NCI-H446 treated with DMSO at 0.1 percent for 48 hours (cell line): ENCODE measurements at regions not wholly inside any gene's neighbourhood (a gene's known extent, or its start where the extent isn't known, plus 50 kb on each side); places are given as distances from the start of the nearest gene placed in this dataset.

ENCODE experiments used
- DNase-seq: peaks from one replicate; lab custom pipeline; 2025; lab: John Stamatoyannopoulos, UW

GRCh38 chr14:53613404-53614253 lies 343.0 kb downstream of the BMP4 start:
- peak; percentile 35 for DNase-seq

GRCh38 chr14:53610947-53611346 lies 345.7 kb downstream of the BMP4 start:
- no peak for DNase-seq

GRCh38 chr14:53609009-53609408 lies 347.6 kb downstream of the BMP4 start:
- DNase-seq: no peak

- no peak for DNase-seq
These were observed 348.3 kb downstream of the BMP4 start for GRCh38 chr14:53608369-53608768.

GRCh38 chr14:53606203-53606602 lies 350.4 kb downstream of the BMP4 start:
- DNase-seq: no peak

GRCh38 chr14:53605562-53605961 lies 351.1 kb downstream of the BMP4 start:
- DNase-seq: no peak

GRCh38 chr14:53603994-53604393 lies 352.6 kb downstream of the BMP4 start:
- DNase-seq: no peak

- no peak for DNase-seq
These were observed 355.2 kb downstream of the BMP4 start for GRCh38 chr14:53601409-53601808.

- DNase-seq: no peak
These were observed 357.2 kb downstream of the BMP4 start for GRCh38 chr14:53599221-53599945.

GRCh38 chr14:53596853-53597525 lies 359.6 kb downstream of the BMP4 start:
- peak; percentile 14 for DNase-seq

- no peak for DNase-seq
These were observed 364.8 kb downstream of the BMP4 start for GRCh38 chr14:53591816-53592215.

GRCh38 chr14:53581504-53581903 lies 375.1 kb downstream of the BMP4 start:
- DNase-seq: no peak

- no peak for DNase-seq
These were observed 384.8 kb downstream of the BMP4 start for GRCh38 chr14:53571641-53572328.

- DNase-seq: no peak
These were observed 385.9 kb downstream of the BMP4 start for GRCh38 chr14:53570411-53571387.

GRCh38 chr14:53569446-53569845 lies 387.2 kb downstream of the BMP4 start:
- DNase-seq: no peak

GRCh38 chr14:53567236-53567780 lies 389.3 kb downstream of the BMP4 start:
- no peak for DNase-seq

GRCh38 chr14:53564870-53565269 lies 391.8 kb downstream of the BMP4 start:
- no peak for DNase-seq

- no peak for DNase-seq
These were observed 393.0 kb downstream of the BMP4 start for GRCh38 chr14:53563628-53564027.

- DNase-seq: no peak
These were observed 400.1 kb upstream of the DDHD1 start for GRCh38 chr14:53553221-53553620.

GRCh38 chr14:53551862-53552261 lies 398.7 kb upstream of the DDHD1 start:
- DNase-seq: no peak

GRCh38 chr14:53550776-53551175 lies 397.7 kb upstream of the DDHD1 start:
- no peak for DNase-seq
